ENCODE measurements at regions not wholly inside any gene's neighbourhood (a gene's known extent, or its start where the extent isn't known, plus 50 kb on each side); places are given as distances from the start of the nearest gene placed in this dataset.

DNA sequence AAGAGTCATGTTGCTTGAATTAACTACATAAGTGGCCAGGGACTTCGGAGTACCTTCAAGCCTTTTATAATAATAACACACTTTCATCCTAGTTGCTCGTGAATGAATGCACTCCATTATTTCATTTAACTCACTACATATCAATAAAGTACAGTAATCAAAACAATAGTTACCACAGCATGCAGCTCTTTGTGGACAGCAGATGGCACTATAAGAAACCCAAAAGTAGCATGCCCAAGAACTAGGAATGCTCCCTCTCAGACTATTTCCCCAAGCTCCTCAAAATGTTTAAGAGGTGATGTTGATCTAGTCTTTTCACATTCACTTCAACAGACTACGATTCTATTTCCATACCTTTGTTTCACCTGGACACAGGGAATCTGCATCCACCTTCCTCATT lies 500.8 kb upstream of the DIAPH2 start:
- ATAC-seq = peak; percentile 67

DNA sequence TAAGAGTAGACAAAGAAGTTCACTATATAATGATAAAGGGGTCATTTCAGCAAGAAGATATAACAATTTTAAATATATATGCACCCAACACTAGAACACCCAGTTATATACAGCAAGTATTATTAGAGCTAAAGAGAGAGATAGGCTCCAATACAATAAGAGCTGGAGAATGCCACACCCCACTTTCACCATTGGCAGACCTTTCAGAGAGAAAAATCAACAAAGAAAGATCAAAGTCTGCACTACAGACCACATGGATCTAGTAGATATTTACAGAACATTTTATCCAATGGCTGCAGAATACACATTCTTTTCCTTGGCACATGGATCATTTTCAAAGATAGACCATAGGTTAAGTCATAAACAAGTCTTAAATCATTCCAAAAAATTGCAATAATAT lies 479.7 kb upstream of the DIAPH2 start:
- ATAC-seq = no peak
- TF ChIP-seq ESRRG (CRISPR knock-in tag; IDR thresholded peaks at IDR 0.05) = no peak
- TF ChIP-seq GLIS3 (CRISPR knock-in tag; IDR thresholded peaks at IDR 0.05) = no peak
- TF ChIP-seq, protein P1, sequence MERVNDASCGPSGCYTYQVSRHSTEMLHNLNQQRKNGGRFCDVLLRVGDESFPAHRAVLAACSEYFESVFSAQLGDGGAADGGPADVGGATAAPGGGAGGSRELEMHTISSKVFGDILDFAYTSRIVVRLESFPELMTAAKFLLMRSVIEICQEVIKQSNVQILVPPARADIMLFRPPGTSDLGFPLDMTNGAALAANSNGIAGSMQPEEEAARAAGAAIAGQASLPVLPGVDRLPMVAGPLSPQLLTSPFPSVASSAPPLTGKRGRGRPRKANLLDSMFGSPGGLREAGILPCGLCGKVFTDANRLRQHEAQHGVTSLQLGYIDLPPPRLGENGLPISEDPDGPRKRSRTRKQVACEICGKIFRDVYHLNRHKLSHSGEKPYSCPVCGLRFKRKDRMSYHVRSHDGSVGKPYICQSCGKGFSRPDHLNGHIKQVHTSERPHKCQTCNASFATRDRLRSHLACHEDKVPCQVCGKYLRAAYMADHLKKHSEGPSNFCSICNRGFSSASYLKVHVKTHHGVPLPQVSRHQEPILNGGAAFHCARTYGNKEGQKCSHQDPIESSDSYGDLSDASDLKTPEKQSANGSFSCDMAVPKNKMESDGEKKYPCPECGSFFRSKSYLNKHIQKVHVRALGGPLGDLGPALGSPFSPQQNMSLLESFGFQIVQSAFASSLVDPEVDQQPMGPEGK (CRISPR knock-in tag; IDR thresholded peaks at IDR 0.05; ENCODE audit: borderline replicate concordance) = no peak
- TF ChIP-seq, protein P2, sequence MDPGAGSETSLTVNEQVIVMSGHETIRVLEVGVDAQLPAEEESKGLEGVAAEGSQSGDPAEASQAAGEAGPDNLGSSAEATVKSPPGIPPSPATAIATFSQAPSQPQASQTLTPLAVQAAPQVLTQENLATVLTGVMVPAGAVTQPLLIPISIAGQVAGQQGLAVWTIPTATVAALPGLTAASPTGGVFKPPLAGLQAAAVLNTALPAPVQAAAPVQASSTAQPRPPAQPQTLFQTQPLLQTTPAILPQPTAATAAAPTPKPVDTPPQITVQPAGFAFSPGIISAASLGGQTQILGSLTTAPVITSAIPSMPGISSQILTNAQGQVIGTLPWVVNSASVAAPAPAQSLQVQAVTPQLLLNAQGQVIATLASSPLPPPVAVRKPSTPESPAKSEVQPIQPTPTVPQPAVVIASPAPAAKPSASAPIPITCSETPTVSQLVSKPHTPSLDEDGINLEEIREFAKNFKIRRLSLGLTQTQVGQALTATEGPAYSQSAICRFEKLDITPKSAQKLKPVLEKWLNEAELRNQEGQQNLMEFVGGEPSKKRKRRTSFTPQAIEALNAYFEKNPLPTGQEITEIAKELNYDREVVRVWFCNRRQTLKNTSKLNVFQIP (CRISPR knock-in tag; IDR thresholded peaks at IDR 0.05; ENCODE audit: borderline replicate concordance, low read depth) = no peak
- no peak for TF ChIP-seq RARB (CRISPR knock-in tag; IDR thresholded peaks at IDR 0.05)
- TF ChIP-seq PPARA (CRISPR knock-in tag; IDR thresholded peaks at IDR 0.05; ENCODE audit: borderline replicate concordance) = no peak

More for the DNA sequence above, 500.8 kb upstream of the DIAPH2 start:
- TF ChIP-seq ARNTL (CRISPR knock-in tag; IDR thresholded peaks at IDR 0.05; ENCODE audit: borderline replicate concordance, low read depth) (no peak), ISL1 (CRISPR knock-in tag; IDR thresholded peaks at IDR 0.05) (no peak), ZNF8 (CRISPR knock-in tag; IDR thresholded peaks at IDR 0.05) (no peak), ZFP30 (CRISPR knock-in tag; IDR thresholded peaks at IDR 0.05) (no peak), TCF4 (CRISPR knock-in tag; IDR thresholded peaks at IDR 0.05; ENCODE audit: borderline replicate concordance) (no peak), ZNF70 (CRISPR knock-in tag; IDR thresholded peaks at IDR 0.05) (no peak), ZFP3 (CRISPR knock-in tag; IDR thresholded peaks at IDR 0.05) (no peak), GLIS3 (CRISPR knock-in tag; IDR thresholded peaks at IDR 0.05) (no peak), CSDC2 (CRISPR knock-in tag; IDR thresholded peaks at IDR 0.05) (no peak), BACH2 (CRISPR knock-in tag; IDR thresholded peaks at IDR 0.05; ENCODE audit: borderline replicate concordance) (no peak), TOX (CRISPR knock-in tag; IDR thresholded peaks at IDR 0.05; ENCODE audit: borderline replicate concordance) (no peak), PPARA (CRISPR knock-in tag; IDR thresholded peaks at IDR 0.05; ENCODE audit: borderline replicate concordance) (no peak)
- TF ChIP-seq, protein P3, sequence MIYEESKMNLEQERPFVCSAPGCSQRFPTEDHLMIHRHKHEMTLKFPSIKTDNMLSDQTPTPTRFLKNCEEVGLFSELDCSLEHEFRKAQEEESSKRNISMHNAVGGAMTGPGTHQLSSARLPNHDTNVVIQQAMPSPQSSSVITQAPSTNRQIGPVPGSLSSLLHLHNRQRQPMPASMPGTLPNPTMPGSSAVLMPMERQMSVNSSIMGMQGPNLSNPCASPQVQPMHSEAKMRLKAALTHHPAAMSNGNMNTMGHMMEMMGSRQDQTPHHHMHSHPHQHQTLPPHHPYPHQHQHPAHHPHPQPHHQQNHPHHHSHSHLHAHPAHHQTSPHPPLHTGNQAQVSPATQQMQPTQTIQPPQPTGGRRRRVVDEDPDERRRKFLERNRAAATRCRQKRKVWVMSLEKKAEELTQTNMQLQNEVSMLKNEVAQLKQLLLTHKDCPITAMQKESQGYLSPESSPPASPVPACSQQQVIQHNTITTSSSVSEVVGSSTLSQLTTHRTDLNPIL (CRISPR knock-in tag; IDR thresholded peaks at IDR 0.05; ENCODE audit: low read depth) = no peak
- TF ChIP-seq, protein P2 (CRISPR knock-in tag; IDR thresholded peaks at IDR 0.05; ENCODE audit: borderline replicate concordance, low read depth) = no peak
- TF ChIP-seq, protein P4, sequence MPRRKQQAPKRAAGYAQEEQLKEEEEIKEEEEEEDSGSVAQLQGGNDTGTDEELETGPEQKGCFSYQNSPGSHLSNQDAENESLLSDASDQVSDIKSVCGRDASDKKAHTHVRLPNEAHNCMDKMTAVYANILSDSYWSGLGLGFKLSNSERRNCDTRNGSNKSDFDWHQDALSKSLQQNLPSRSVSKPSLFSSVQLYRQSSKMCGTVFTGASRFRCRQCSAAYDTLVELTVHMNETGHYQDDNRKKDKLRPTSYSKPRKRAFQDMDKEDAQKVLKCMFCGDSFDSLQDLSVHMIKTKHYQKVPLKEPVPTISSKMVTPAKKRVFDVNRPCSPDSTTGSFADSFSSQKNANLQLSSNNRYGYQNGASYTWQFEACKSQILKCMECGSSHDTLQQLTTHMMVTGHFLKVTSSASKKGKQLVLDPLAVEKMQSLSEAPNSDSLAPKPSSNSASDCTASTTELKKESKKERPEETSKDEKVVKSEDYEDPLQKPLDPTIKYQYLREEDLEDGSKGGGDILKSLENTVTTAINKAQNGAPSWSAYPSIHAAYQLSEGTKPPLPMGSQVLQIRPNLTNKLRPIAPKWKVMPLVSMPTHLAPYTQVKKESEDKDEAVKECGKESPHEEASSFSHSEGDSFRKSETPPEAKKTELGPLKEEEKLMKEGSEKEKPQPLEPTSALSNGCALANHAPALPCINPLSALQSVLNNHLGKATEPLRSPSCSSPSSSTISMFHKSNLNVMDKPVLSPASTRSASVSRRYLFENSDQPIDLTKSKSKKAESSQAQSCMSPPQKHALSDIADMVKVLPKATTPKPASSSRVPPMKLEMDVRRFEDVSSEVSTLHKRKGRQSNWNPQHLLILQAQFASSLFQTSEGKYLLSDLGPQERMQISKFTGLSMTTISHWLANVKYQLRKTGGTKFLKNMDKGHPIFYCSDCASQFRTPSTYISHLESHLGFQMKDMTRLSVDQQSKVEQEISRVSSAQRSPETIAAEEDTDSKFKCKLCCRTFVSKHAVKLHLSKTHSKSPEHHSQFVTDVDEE (CRISPR knock-in tag; IDR thresholded peaks at IDR 0.05) = no peak
- TF ChIP-seq, protein P5, sequence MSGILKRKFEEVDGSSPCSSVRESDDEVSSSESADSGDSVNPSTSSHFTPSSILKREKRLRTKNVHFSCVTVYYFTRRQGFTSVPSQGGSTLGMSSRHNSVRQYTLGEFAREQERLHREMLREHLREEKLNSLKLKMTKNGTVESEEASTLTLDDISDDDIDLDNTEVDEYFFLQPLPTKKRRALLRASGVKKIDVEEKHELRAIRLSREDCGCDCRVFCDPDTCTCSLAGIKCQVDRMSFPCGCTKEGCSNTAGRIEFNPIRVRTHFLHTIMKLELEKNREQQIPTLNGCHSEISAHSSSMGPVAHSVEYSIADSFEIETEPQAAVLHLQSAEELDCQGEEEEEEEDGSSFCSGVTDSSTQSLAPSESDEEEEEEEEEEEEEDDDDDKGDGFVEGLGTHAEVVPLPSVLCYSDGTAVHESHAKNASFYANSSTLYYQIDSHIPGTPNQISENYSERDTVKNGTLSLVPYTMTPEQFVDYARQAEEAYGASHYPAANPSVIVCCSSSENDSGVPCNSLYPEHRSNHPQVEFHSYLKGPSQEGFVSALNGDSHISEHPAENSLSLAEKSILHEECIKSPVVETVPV (CRISPR knock-in tag; IDR thresholded peaks at IDR 0.05) = no peak

DNA sequence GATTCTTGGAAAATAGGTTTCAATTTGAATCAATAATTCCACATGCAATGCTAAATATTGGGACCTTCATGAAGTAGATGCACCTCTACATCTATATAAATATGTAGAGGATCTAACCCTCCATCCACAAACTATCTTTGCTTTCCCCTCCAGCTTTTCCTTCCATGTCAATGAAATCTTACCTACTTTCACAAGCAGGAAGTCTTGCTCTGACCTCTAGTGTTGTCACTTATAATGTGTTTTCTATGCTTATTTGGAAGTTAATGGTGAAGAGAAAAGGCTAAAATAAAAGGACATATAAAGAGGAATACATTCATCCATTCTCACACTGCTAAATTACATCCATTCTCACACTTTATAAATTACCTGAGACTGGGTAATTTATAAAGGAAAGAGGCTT lies 472.7 kb upstream of the DIAPH2 start:
- TF ChIP-seq PPARA (CRISPR knock-in tag; IDR thresholded peaks at IDR 0.05; ENCODE audit: borderline replicate concordance) = no peak
- no peak for TF ChIP-seq ZFP30 (CRISPR knock-in tag; IDR thresholded peaks at IDR 0.05)
- TF ChIP-seq SNAI2 (CRISPR knock-in tag; IDR thresholded peaks at IDR 0.05) = no peak
- TF ChIP-seq, protein P1 (CRISPR knock-in tag; IDR thresholded peaks at IDR 0.05; ENCODE audit: borderline replicate concordance) = no peak
- TF ChIP-seq ISL1 (CRISPR knock-in tag; IDR thresholded peaks at IDR 0.05) = no peak
- no peak for TF ChIP-seq BACH2 (CRISPR knock-in tag; IDR thresholded peaks at IDR 0.05; ENCODE audit: borderline replicate concordance)
- TF ChIP-seq, protein P3 (CRISPR knock-in tag; IDR thresholded peaks at IDR 0.05; ENCODE audit: low read depth) = no peak
- TF ChIP-seq GLIS3 (CRISPR knock-in tag; IDR thresholded peaks at IDR 0.05) = no peak
- TF ChIP-seq, protein P2 (CRISPR knock-in tag; IDR thresholded peaks at IDR 0.05; ENCODE audit: borderline replicate concordance, low read depth) = no peak
- TF ChIP-seq ZNF70 (CRISPR knock-in tag; IDR thresholded peaks at IDR 0.05) = no peak
- ATAC-seq = no peak

Data from SK-N-SH treated with all-trans-retinoic acid at 6 μM for 48 hours (cell line).